Mammary epithelial cell (primary cell): ENCODE measurements at regions not wholly inside any gene's neighbourhood (a gene's known extent, or its start where the extent isn't known, plus 50 kb on each side); places are given as distances from the start of the nearest gene placed in this dataset.

Source experiments
- EZH2 ChIP-seq: IDR thresholded peaks from 2 replicates; pipeline ENCODE4 v1.6.1; 2012; ENCODE audit warnings: low read length, inconsistent platforms, borderline replicate concordance
- TF ChIP-seq, protein P1 (sequence below), 2 donors: IDR thresholded peaks in 1 of 2; conservative IDR thresholded peaks in 1 of 2; 2 replicates each; pipeline ENCODE4 v1.5.1; 2011 to 2012; ENCODE audit warnings: inconsistent platforms in 2 of 2, low read length in 2 of 2, mild to moderate bottlenecking in 2 of 2, control low read depth in 1 of 2, low read depth in 1 of 2; ENCODE audit not compliant: insufficient read depth in 1 of 2; ENCODE audit errors: extremely low read depth in 1 of 2

DNA sequence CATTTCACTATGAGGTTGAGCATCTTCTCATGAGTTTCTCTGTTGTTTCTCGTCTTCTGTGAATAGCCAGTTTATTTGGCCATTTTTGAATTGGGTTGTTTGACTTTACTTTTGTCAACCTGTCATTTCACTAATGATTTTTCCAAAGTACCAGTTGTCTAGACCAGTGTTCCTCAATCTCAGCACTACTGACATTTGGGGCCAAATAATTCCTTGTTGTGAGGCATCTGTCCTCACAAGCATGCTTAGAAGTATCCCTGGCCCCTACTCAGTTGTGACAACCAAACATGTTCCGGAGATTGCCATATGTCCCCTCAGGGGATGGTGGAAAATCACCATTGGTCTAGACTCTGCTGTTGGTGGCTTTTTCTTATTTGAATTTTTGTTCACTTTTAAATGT, 87.7 kb upstream of the GNAZ start:
- TF ChIP-seq, protein P1, sequence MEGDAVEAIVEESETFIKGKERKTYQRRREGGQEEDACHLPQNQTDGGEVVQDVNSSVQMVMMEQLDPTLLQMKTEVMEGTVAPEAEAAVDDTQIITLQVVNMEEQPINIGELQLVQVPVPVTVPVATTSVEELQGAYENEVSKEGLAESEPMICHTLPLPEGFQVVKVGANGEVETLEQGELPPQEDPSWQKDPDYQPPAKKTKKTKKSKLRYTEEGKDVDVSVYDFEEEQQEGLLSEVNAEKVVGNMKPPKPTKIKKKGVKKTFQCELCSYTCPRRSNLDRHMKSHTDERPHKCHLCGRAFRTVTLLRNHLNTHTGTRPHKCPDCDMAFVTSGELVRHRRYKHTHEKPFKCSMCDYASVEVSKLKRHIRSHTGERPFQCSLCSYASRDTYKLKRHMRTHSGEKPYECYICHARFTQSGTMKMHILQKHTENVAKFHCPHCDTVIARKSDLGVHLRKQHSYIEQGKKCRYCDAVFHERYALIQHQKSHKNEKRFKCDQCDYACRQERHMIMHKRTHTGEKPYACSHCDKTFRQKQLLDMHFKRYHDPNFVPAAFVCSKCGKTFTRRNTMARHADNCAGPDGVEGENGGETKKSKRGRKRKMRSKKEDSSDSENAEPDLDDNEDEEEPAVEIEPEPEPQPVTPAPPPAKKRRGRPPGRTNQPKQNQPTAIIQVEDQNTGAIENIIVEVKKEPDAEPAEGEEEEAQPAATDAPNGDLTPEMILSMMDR (conservative IDR thresholded peaks at IDR 0.05 in 1 of 2, IDR thresholded peaks at IDR 0.05 in 1 of 2; ENCODE audit: extremely low read depth in 1 of 2, insufficient read depth in 1 of 2, low read depth in 1 of 2, low read length in 2 of 2): no peak
- no peak for TF ChIP-seq EZH2
